Nephron progenitor cell (in vitro differentiated cells): ENCODE measurements at regions not wholly inside any gene's neighbourhood (a gene's known extent, or its start where the extent isn't known, plus 50 kb on each side); places are given as distances from the start of the nearest gene placed in this dataset.
A peak's percentile ranks its signal among the peaks of the same experiment; 100 is the strongest.

ENCODE experiments used
- DNase-seq: peaks from one replicate; pipeline ENCODE4 v3.0.0; 2021
- H3K27ac Mint-ChIP-seq: 2 replicates; pipeline ENCODE4 v1.8.0; 2021; ENCODE audit warnings: mild to moderate bottlenecking, moderate library complexity, mixed read lengths
- H3K27me3 Mint-ChIP-seq: 2 replicates; pipeline ENCODE4 v1.8.0; 2021; ENCODE audit warnings: mild to moderate bottlenecking, low read depth, mixed read lengths; ENCODE audit not compliant: poor library complexity
- H3K36me3 Mint-ChIP-seq: 2 replicates; pipeline ENCODE4 v1.8.0; 2021; ENCODE audit warnings: low read depth, mixed read lengths
- H3K4me1 Mint-ChIP-seq: 2 replicates; pipeline ENCODE4 v1.8.0; 2021; ENCODE audit warnings: mixed read lengths
- H3K4me3 Mint-ChIP-seq: 2 replicates; pipeline ENCODE4 v1.8.0; 2021; ENCODE audit warnings: mild to moderate bottlenecking, moderate library complexity, mixed read lengths
- H3K9me3 Mint-ChIP-seq: 2 replicates; pipeline ENCODE4 v1.8.0; 2021; ENCODE audit warnings: mild to moderate bottlenecking, moderate library complexity, mixed read lengths
- TF ChIP-seq, protein P1 (sequence below): fragments of 200-600 bp; sonication (generic); IDR thresholded peaks from 2 replicates; pipeline ENCODE4 v1.5.0; 2021; ENCODE audit warnings: antibody characterized with exemption

GRCh38 chr1:181166377-181167196, 78.1 kb downstream of the IER5 start:
- H3K4me1 Mint-ChIP-seq: peaks cover 4% of the 10 kb centered on the region
- peaks cover 45% of the 10 kb centered on the region for H3K9me3 Mint-ChIP-seq
- no peaks in the 10 kb centered on the region for H3K36me3 Mint-ChIP-seq
- H3K27me3 Mint-ChIP-seq: peaks cover 22% of the 10 kb centered on the region
- H3K27ac Mint-ChIP-seq: no peak overlapping the region
- DNase-seq: peak; percentile 75
- TF ChIP-seq, protein P1, sequence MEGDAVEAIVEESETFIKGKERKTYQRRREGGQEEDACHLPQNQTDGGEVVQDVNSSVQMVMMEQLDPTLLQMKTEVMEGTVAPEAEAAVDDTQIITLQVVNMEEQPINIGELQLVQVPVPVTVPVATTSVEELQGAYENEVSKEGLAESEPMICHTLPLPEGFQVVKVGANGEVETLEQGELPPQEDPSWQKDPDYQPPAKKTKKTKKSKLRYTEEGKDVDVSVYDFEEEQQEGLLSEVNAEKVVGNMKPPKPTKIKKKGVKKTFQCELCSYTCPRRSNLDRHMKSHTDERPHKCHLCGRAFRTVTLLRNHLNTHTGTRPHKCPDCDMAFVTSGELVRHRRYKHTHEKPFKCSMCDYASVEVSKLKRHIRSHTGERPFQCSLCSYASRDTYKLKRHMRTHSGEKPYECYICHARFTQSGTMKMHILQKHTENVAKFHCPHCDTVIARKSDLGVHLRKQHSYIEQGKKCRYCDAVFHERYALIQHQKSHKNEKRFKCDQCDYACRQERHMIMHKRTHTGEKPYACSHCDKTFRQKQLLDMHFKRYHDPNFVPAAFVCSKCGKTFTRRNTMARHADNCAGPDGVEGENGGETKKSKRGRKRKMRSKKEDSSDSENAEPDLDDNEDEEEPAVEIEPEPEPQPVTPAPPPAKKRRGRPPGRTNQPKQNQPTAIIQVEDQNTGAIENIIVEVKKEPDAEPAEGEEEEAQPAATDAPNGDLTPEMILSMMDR: peak; percentile 86
- H3K4me3 Mint-ChIP-seq: peak overlapping the region; percentile 42

DNA sequence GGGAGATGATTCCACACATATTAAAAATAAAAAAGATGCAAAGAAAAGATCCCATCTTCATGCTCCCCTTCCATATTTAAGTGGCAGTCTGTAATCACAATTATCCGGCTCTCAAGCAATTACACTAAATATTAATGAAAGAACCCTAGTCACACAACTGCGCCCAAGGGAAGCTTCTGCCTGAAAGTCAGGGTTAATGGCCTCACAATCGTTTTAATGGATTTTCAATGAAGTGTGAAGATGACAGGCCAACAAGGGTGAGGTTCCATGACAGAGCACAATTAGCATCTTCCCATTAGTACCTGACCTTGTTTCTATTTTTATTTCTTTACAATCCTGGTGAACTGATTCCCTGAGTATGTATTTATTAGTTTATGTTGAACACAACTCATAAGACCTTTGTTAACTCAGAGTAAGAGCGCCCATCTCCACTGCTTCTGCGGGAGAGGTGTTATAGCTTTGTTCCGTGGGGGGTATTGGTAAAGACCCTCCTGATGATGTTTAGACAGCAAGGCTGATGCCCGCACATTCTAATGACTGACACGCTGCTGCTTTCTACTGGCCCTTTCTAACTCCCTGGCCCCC, 80.9 kb downstream of the IER5 start:
- H3K27me3 Mint-ChIP-seq: peaks cover 18% of the 10 kb centered on the region
- H3K4me3 Mint-ChIP-seq: no peak overlapping the region
- peaks cover 4% of the 10 kb centered on the region for H3K4me1 Mint-ChIP-seq
- no peak for DNase-seq
- H3K27ac Mint-ChIP-seq: no peak overlapping the region
- TF ChIP-seq, protein P1: no peak
- peaks cover 41% of the 10 kb centered on the region for H3K9me3 Mint-ChIP-seq
- no peaks in the 10 kb centered on the region for H3K36me3 Mint-ChIP-seq

GRCh38 chr1:181170194-181170593, 81.7 kb downstream of the IER5 start:
- Mint-ChIP-seq H3K27ac (no peak overlapping the region), H3K9me3 (peaks cover 34% of the 10 kb centered on the region), H3K4me3 (no peak overlapping the region), H3K27me3 (peaks cover 24% of the 10 kb centered on the region), H3K36me3 (no peaks in the 10 kb centered on the region), H3K4me1 (peaks cover 4% of the 10 kb centered on the region)
- DNase-seq: no peak
- TF ChIP-seq, protein P1: no peak

GRCh38 chr1:181172082-181172481, 83.6 kb downstream of the IER5 start:
- Mint-ChIP-seq H3K4me1 (no peaks in the 10 kb centered on the region), H3K27ac (no peak overlapping the region), H3K9me3 (peaks cover 31% of the 10 kb centered on the region), H3K36me3 (no peaks in the 10 kb centered on the region), H3K27me3 (peaks cover 27% of the 10 kb centered on the region), H3K4me3 (no peak overlapping the region)
- no peak for DNase-seq
- TF ChIP-seq, protein P1: no peak

- Mint-ChIP-seq H3K4me1 (no peaks in the 10 kb centered on the region), H3K9me3 (peaks cover 40% of the 10 kb centered on the region), H3K27me3 (peaks cover 27% of the 10 kb centered on the region), H3K27ac (no peak overlapping the region), H3K4me3 (no peak overlapping the region), H3K36me3 (no peaks in the 10 kb centered on the region)
- no peak for DNase-seq
- TF ChIP-seq, protein P1: no peak
Observed at GRCh38 chr1:181173761-181174447, 85.4 kb downstream of the IER5 start.
